Aorta (tissue), 5 donors: ENCODE measurements at regions not wholly inside any gene's neighbourhood (a gene's known extent, or its start where the extent isn't known, plus 50 kb on each side); places are given as distances from the start of the nearest gene placed in this dataset.
"Not testable (repeated sequence)": the region's sequence is repeated elsewhere in the genome, so short reads cannot be mapped to it uniquely, and the experiment has no call there.

ENCODE experiments used
- ATAC-seq: fragments of 200-7000 bp; cut with Tn5 transposase; one replicate; pipeline ENCODE4 v1.9.1; 2022; ENCODE audit warnings: moderate library complexity; ENCODE audit not compliant: low FRiP score
- DNase-seq, 2 donors: peaks; one replicate each; pipeline ENCODE4 v3.0.0-alpha.2; 2020
- H3K27ac ChIP-seq, 2 donors: one replicate each; pipeline ENCODE4 v1.5.1; 2013; ENCODE audit warnings: low read length in 2 of 2, mild to moderate bottlenecking in 2 of 2, moderate library complexity in 2 of 2, control low read depth in 1 of 2, inconsistent platforms in 1 of 2, low read depth in 1 of 2
- H3K27me3 ChIP-seq, 2 donors: one replicate each; pipeline ENCODE4 v1.6.1; 2013; ENCODE audit warnings: control low read depth in 1 of 2, low read length in 1 of 2, mild to moderate bottlenecking in 1 of 2, moderate library complexity in 1 of 2; ENCODE audit not compliant: insufficient read depth in 2 of 2, control insufficient read depth in 1 of 2
- H3K36me3 ChIP-seq, 2 donors: one replicate each; pipeline ENCODE4 v1.6.1; 2013; ENCODE audit warnings: control low read depth in 1 of 2, low read length in 1 of 2, mild to moderate bottlenecking in 1 of 2; ENCODE audit not compliant: insufficient read depth in 2 of 2, control insufficient read depth in 1 of 2
- H3K4me1 ChIP-seq, 2 donors: one replicate each; pipeline ENCODE4 v1.6.1; 2013; ENCODE audit warnings: low read length in 2 of 2, control low read depth in 1 of 2, mild to moderate bottlenecking in 1 of 2, moderate library complexity in 1 of 2; ENCODE audit not compliant: insufficient read depth in 2 of 2, control insufficient read depth in 1 of 2
- H3K4me3 ChIP-seq, 2 donors: one replicate each; pipeline ENCODE4 v1.5.1; 2013; ENCODE audit warnings: low read length in 2 of 2, control low read depth in 1 of 2, mild to moderate bottlenecking in 1 of 2
- H3K9me3 ChIP-seq: one replicate; pipeline ENCODE4 v1.6.1; 2013; ENCODE audit warnings: mild to moderate bottlenecking, low read length; ENCODE audit not compliant: control insufficient read depth
- WGBS, 2 donors: extraction: QIAGEN DNeasy Blood & Tissue Kit; methylation state at CpG; one replicate each; pipeline ENCODE4 v1.1.7; 2013; 5-methylcytosine and 5-hydroxymethylcytosine counted together
- intact Hi-C, 2 donors: fragments of 100-400 bp; cut with DNase I; formaldehyde crosslinking; loops; one replicate each; pipeline versions ENCODE4 v1.14.2 to v1.15.0; 2022
- donor health status: healthy with polysubstance abuse.
- donor health status: Bipolar disorder and iron deficiency.
- donor health status: DM: no; HTN: no; CAD: no.
- donor health status: DM: no; HTN: no; CAD: no.
- donor health status: DM: yes; HTN: yes; CAD: no.

- no peak overlapping the region for H3K4me3 ChIP-seq
- no peaks in the 10 kb centered on the region for H3K9me3 ChIP-seq
- WGBS, 2 donors, result 87 to 95% methylated on average over 1 of the region's 1 CpG
- H3K27me3 ChIP-seq, result no peaks in the 10 kb centered on the region
- no peaks in the 10 kb centered on the region for H3K36me3 ChIP-seq
- no peak for DNase-seq
- no peaks in the 10 kb centered on the region for H3K4me1 ChIP-seq
- no peak for ATAC-seq
- no peak overlapping the region for H3K27ac ChIP-seq
- intact Hi-C loops, result no loop called here
Observed at GRCh38 chr14:39617537-39617936, 185.3 kb upstream of the FBXO33 start.

DNA sequence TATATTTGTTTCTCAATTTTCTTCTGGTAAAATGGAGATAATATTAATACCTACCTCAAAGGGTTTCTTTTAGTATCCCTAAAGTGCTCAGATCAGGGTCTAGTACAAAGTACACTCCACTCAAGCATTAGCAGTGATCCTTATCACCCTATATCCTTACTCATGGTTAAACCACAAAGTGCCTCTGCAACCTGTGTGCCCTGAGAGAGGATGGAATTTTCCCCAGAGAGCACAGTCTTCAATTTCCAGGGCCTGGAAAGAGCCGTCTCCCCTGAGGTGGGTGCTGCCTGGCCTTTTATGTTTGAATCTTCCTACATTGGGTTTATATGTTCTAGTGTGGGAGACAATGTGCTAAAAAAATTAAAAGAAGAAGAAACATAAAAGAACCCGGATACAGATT is 183.1 kb upstream of the FBXO33 start:
- Histone ChIP-seq H3K27ac (no peak overlapping the region), H3K4me3 (no peak overlapping the region), H3K27me3 (no peaks in the 10 kb centered on the region), H3K9me3 (no peaks in the 10 kb centered on the region), H3K4me1 (no peaks in the 10 kb centered on the region), H3K36me3 (no peaks in the 10 kb centered on the region)
- intact Hi-C loops, result no loop called here
- DNase-seq (no peak), ATAC-seq (no peak)
- WGBS, 2 donors, result 93 to 100% methylated on average over 2 of the region's 2 CpGs

GRCh38 chr14:39614297-39614923 is 182.2 kb upstream of the FBXO33 start:
- H3K9me3 ChIP-seq, result no peaks in the 10 kb centered on the region
- H3K27me3 ChIP-seq, result no peaks in the 10 kb centered on the region
- no peaks in the 10 kb centered on the region for H3K4me1 ChIP-seq
- DNase-seq, result no peak
- 76 to 81% methylated on average over 3 of the region's 3 CpGs for WGBS, 2 donors
- no peak for ATAC-seq
- intact Hi-C loops, result no loop called here
- H3K4me3 ChIP-seq, result no peak overlapping the region
- no peak overlapping the region for H3K27ac ChIP-seq
- no peaks in the 10 kb centered on the region for H3K36me3 ChIP-seq

DNA sequence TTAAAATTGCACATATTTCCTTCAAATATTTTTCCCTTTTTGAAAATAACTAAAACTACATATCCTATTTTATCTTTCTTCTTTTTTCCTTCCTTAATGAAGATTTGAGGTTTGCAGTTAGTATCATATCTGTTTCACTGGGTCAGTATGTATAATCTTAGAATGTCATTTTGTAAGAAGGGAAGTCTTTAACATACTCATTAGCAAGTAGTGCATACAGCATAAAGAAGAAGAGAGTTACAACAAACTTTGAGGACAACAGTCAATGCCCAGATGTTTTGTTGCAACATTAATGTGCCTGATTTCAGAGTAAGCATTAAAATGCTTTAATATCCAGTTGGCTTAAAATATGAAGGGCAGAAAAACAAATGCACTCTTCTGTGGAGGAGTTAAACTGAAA is 176.9 kb upstream of the FBXO33 start:
- Histone ChIP-seq H3K4me3 (no peak overlapping the region), H3K9me3 (peaks cover 1% of the 10 kb centered on the region), H3K36me3 (no peaks in the 10 kb centered on the region), H3K27me3 (no peaks in the 10 kb centered on the region), H3K27ac (no peak overlapping the region), H3K4me1 (no peaks in the 10 kb centered on the region)
- no peak for DNase-seq
- ATAC-seq, result no peak
- intact Hi-C loops, result no loop called here

DNA sequence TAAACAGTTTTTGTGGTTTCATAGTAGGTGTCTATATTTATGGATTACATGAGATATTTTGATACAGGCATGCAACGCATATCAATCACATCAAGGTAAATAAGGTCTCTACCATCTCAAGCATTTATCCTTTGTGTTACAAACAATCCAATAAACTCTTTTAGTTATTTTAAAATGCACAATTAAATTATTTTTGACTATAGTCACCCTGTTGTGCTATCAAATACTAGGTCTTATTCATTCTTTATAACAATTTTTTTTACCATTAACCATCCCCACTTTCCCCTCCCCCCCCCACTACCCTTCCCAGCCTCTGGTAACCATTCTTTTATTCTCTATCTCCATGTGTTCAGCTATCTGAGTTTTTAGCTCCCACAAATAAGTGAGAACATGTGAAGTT is 175.7 kb upstream of the FBXO33 start:
- no peaks in the 10 kb centered on the region for H3K36me3 ChIP-seq
- H3K9me3 ChIP-seq, result peaks cover 1% of the 10 kb centered on the region
- DNase-seq (no peak), ATAC-seq (no peak)
- no peaks in the 10 kb centered on the region for H3K27me3 ChIP-seq
- H3K4me1 ChIP-seq, result no peaks in the 10 kb centered on the region
- H3K4me3 ChIP-seq, result no peak overlapping the region
- no peak overlapping the region for H3K27ac ChIP-seq
- WGBS, 2 donors, result 98 to 100% methylated on average over 1 of the region's 1 CpG
- intact Hi-C loops, result no loop called here

- intact Hi-C loops, result no loop called here
- DNase-seq, result no peak
- H3K4me1 ChIP-seq, result no peaks in the 10 kb centered on the region
- 83 to 84% methylated on average over 1 of the region's 1 CpG for WGBS, 2 donors
- H3K4me3 ChIP-seq, result no peak overlapping the region
- no peaks in the 10 kb centered on the region for H3K36me3 ChIP-seq
- ATAC-seq, result no peak
- no peaks in the 10 kb centered on the region for H3K27me3 ChIP-seq
- H3K27ac ChIP-seq, result no peak overlapping the region
- peaks cover 1% of the 10 kb centered on the region for H3K9me3 ChIP-seq
Observed at GRCh38 chr14:39603942-39604341, 171.7 kb upstream of the FBXO33 start.

- ATAC-seq (peak; percentile 73), DNase-seq (no peak)
- WGBS, 2 donors, result 2 to 10% methylated on average over 2 of the region's 2 CpGs
- intact Hi-C loops, result no loop called here
- Histone ChIP-seq H3K27me3 (no peaks in the 10 kb centered on the region), H3K4me3 (no peak overlapping the region), H3K27ac (peak overlapping the region in 1 of 2 donors; percentile 17), H3K4me1 (peaks cover 0 to 2% of the 10 kb centered on the region in 2 donors), H3K9me3 (no peaks in the 10 kb centered on the region), H3K36me3 (no peaks in the 10 kb centered on the region)
Observed at GRCh38 chr14:39593377-39593776, 161.1 kb upstream of the FBXO33 start.

DNA sequence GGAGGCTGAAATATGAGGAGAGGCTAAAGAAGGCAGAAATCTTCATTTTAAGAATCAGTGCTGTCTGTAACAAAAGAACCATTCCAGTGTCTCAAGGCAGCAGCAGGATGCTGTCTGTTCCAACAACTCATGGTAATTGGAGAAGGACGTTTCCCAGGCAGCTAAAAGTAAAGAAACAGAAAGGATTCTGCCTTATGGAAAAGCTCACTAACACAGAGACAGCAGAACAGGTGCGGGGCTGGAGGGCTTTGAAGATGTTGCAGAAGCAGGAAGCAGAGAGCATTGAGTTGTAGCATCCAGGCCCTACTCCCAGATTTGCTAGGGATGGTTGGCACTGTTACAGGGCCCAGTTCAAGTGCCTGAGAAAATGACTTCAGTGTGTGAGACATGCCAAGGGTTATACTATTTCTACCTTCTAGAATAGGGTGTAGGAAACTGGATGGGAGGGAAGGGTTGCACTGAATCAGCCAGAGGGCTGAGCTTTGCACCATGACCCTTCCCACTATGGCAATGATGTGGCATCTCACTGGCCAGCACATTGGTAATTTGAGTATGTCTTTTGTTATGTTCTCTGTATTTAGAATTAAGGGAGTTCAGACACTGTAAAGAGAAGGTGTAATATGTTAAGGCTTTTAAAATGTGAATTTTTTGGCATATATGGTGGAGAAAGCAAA is 160.0 kb upstream of the FBXO33 start:
- ATAC-seq (peak; percentile 64), DNase-seq (no peak)
- H3K4me1 ChIP-seq, result peaks cover 0 to 2% of the 10 kb centered on the region in 2 donors
- H3K27me3 ChIP-seq, result no peaks in the 10 kb centered on the region
- 3 to 7% methylated on average over 2 of the region's 2 CpGs for WGBS, 2 donors
- H3K4me3 ChIP-seq, result no peak overlapping the region
- H3K27ac ChIP-seq, result peak overlapping the region; percentile 59 to 75
- H3K9me3 ChIP-seq, result no peaks in the 10 kb centered on the region
- no peaks in the 10 kb centered on the region for H3K36me3 ChIP-seq
- intact Hi-C loops, result no loop called here

- H3K27ac ChIP-seq, H3K4me1 ChIP-seq, H3K36me3 ChIP-seq, DNase-seq, H3K27me3 ChIP-seq, ATAC-seq, intact Hi-C loops, H3K4me3 ChIP-seq, H3K9me3 ChIP-seq: not testable (repeated sequence)
- WGBS, 2 donors, result 84 to 85% methylated on average over 21 of the region's 21 CpGs
Observed at GRCh38 chr14:39589882-39590281, 157.6 kb upstream of the FBXO33 start.
